Activated CD8-positive, alpha-beta T cell treated with anti-CD3 and anti-CD28 coated beads for 36 hours (primary cell): ENCODE measurements at regions not wholly inside any gene's neighbourhood (a gene's known extent, or its start where the extent isn't known, plus 50 kb on each side); places are given as distances from the start of the nearest gene placed in this dataset.

Experiments
- ATAC-seq: fragments of 200-7000 bp; cut with Tn5 transposase; one replicate; pipeline ENCODE4 v1.10.0; 2021; ENCODE audit warnings: mild to moderate bottlenecking, moderate library complexity
- CTCF ChIA-PET: fragments of 350-600 bp; sonication (Branson Sonifier 250); formaldehyde crosslinking; loops from one replicate; lab custom pipeline; 2021; ENCODE audit warnings: antibody characterized with exemption; lab: Charles Lee
- POLR2A ChIA-PET: fragments of 350-600 bp; sonication (Branson Sonifier 250); formaldehyde crosslinking; loops from one replicate; lab custom pipeline; 2021; ENCODE audit warnings: antibody characterized with exemption; lab: Charles Lee
- DNase-seq: peaks from one replicate; pipeline ENCODE4 v3.0.0-alpha.2; 2020
- H3K27ac Mint-ChIP-seq: one replicate; pipeline ENCODE4 v1.8.0; 2021; ENCODE audit warnings: mild to moderate bottlenecking, mixed read lengths
- H3K27me3 Mint-ChIP-seq: one replicate; pipeline ENCODE4 v1.8.0; 2021; ENCODE audit warnings: mixed read lengths
- H3K36me3 Mint-ChIP-seq: one replicate; pipeline ENCODE4 v1.8.0; 2021; ENCODE audit warnings: low read depth, mixed read lengths
- H3K4me1 Mint-ChIP-seq: one replicate; pipeline ENCODE4 v1.8.0; 2021; ENCODE audit warnings: low read depth, mixed read lengths
- H3K4me3 Mint-ChIP-seq: one replicate; pipeline ENCODE4 v1.8.0; 2021; ENCODE audit warnings: mild to moderate bottlenecking, moderate library complexity, mixed read lengths
- H3K9me3 Mint-ChIP-seq: one replicate; pipeline ENCODE4 v1.8.0; 2021; ENCODE audit warnings: mixed read lengths
- CTCF ChIP-seq: fragments of 200-600 bp; IDR thresholded peaks from one replicate; pipeline ENCODE4 v1.8.0; 2022; ENCODE audit warnings: antibody characterized with exemption, mild to moderate bottlenecking
- intact Hi-C: fragments of 100-400 bp; cut with micrococcal nuclease; formaldehyde crosslinking; loops from one replicate; pipeline ENCODE4 v1.10.0; 2022

- peak; percentile 65 for TF ChIP-seq CTCF
- ChIA-PET POLR2A (interaction anchor here (0.9 to 2.2 kb wide), 3 partner anchors 58 to 175 kb away, joined by 3 to 11 read pairs (median 9); partner anchors contain the start of gene NFKBIA), CTCF (interaction anchor here (0.7 to 9.0 kb wide), 41 partner anchors 10 to 556 kb away, joined by 3 to 182 read pairs (median 5); partner anchors contain the start of genes NFKBIA and PSMA6)
- DNase-seq (no peak), ATAC-seq (peak; percentile 74)
- Mint-ChIP-seq H3K27me3 (no peaks in the 10 kb centered on the region), H3K4me3 (no peak overlapping the region), H3K36me3 (peaks cover 2% of the 10 kb centered on the region), H3K4me1 (peaks cover 16% of the 10 kb centered on the region), H3K9me3 (no peaks in the 10 kb centered on the region), H3K27ac (no peak overlapping the region)
- intact Hi-C loops = loop anchor here (1.0 to 2.0 kb wide), 2 partner anchors 178 to 188 kb away; no protein-coding TSS in a partner anchor
Observed at GRCh38 chr14:35229084-35229791, 62.9 kb upstream of the PSMA6 start.

DNA sequence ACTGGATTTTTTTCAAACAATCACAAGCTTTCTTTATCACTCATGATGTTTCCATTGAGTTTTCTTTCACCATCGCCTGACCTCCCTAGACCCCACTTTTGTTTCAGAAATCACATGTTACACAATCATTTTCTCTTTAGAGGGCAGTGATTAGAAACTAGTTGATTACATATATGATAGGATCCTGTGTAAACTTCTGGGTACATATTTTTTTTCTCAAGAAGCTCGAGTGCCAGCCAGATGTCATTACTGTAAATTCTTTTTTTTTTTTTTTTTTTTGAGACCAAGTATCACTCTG lies 62.4 kb upstream of the PSMA6 start:
- peaks cover 16% of the 10 kb centered on the region for H3K4me1 Mint-ChIP-seq
- H3K9me3 Mint-ChIP-seq = no peaks in the 10 kb centered on the region
- no peak overlapping the region for H3K4me3 Mint-ChIP-seq
- peaks cover 2% of the 10 kb centered on the region for H3K36me3 Mint-ChIP-seq
- DNase-seq (no peak), ATAC-seq (peak; percentile 42)
- no peak overlapping the region for H3K27ac Mint-ChIP-seq
- peak; percentile 11 for TF ChIP-seq CTCF
- H3K27me3 Mint-ChIP-seq = no peaks in the 10 kb centered on the region
- intact Hi-C loops = loop anchor here (1.0 to 2.0 kb wide), 2 partner anchors 178 to 187 kb away; no protein-coding TSS in a partner anchor
- CTCF ChIA-PET = interaction anchor here (0.7 to 9.0 kb wide), 40 partner anchors 10 to 557 kb away, joined by 3 to 182 read pairs (median 5); partner anchors contain the start of genes NFKBIA and PSMA6
- POLR2A ChIA-PET = interaction anchor here (0.9 to 2.2 kb wide), 3 partner anchors 57 to 175 kb away, joined by 3 to 11 read pairs (median 9); partner anchors contain the start of gene NFKBIA

DNA sequence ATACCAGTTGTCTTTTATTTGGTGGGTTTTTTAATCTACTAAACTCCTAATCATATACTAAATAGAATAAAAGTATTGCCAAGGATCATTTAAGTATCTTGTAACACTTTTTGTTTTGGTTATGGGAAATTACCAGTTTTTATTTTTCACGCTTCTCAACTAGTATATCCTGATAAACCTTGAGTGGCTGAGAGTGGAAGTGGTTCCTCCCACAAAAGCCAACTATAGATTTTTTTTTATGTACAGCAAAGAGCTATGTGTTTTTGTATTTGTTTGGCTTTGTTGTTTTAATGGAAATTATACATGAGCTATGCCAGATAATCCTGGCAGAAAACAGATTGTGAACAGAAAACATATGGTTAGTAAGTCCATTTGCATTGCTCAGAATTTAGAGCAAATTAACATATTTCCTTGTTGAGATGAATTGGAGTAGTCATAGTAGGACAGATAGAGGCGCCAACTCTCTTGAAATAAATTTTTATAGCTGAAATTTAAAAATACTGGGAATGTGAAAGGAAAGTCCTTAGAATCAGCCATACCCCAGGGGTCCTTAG lies 60.9 kb upstream of the PSMA6 start:
- Mint-ChIP-seq H3K27me3 (no peaks in the 10 kb centered on the region), H3K9me3 (no peaks in the 10 kb centered on the region), H3K4me1 (peaks cover 16% of the 10 kb centered on the region), H3K4me3 (no peak overlapping the region), H3K36me3 (peaks cover 2% of the 10 kb centered on the region), H3K27ac (no peak overlapping the region)
- DNase-seq (no peak), ATAC-seq (no peak)
- TF ChIP-seq CTCF = no peak
- ChIA-PET POLR2A (interaction anchor here (0.9 to 2.2 kb wide), 4 partner anchors 54 to 174 kb away, joined by 3 to 9 read pairs (median 4); partner anchors contain the start of gene NFKBIA), CTCF (interaction anchor here (0.9 to 9.0 kb wide), 7 partner anchors 55 to 186 kb away, joined by 3 to 182 read pairs (median 11); partner anchors contain the start of gene NFKBIA)
- intact Hi-C loops = no loop called here

DNA sequence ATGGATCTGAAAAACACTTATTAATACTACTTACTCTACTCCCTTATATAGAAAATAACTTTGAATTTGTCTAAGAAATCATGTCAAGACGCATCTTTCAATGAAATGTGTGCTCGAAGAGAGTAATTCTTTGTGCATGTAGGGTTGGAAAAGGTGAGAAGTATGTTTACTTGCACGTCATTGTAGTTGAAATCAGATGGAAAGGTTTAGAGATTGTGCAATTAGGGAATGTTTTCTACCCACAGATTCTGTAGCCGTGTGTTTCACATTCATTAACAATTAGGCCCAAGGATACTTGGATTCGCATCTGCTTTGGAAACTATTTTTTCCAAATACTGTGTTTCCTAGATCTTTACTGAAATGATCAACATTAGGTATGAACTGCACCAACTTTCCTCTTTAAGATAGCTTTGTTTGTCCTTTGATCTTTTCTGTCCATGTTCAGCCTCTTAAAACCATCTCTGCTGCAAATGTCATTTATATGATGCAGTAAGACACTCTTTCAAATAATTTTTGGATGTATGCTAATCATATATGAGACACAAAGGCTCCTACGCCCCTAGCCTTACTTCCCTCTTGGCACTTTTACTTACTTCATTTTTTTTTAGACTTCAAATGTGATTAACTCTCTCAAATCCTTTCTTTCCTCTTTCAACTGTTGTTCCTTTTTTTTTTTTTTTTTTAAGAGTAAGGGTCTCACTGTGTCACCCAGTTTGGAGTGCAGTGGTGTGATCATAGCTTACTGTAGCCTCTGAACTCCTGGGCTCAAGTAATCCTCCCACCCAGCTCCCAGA lies 58.0 kb upstream of the PSMA6 start:
- TF ChIP-seq CTCF = no peak
- Mint-ChIP-seq H3K27ac (no peak overlapping the region), H3K9me3 (no peaks in the 10 kb centered on the region), H3K4me1 (peaks cover 16% of the 10 kb centered on the region), H3K27me3 (no peaks in the 10 kb centered on the region), H3K4me3 (no peak overlapping the region), H3K36me3 (peaks cover 2% of the 10 kb centered on the region)
- intact Hi-C loops = no loop called here
- ATAC-seq (no peak), DNase-seq (no peak)
- CTCF ChIA-PET = interaction anchor here (1.0 to 9.0 kb wide), 6 partner anchors 79 to 440 kb away, joined by 3 to 182 read pairs (median 3); no protein-coding TSS in a partner anchor
- POLR2A ChIA-PET = interaction anchor here (0.6 to 1.3 kb wide), 2 partner anchors 157 to 168 kb away, joined by 3 read pairs; no protein-coding TSS in a partner anchor
